Muscle layer of duodenum (tissue), 2 donors: ENCODE measurements at regions not wholly inside any gene's neighbourhood (a gene's known extent, or its start where the extent isn't known, plus 50 kb on each side); places are given as distances from the start of the nearest gene placed in this dataset.

Experiments
- H3K27ac ChIP-seq: one replicate; pipeline ENCODE4 v1.7.0; 2013; ENCODE audit warnings: mild to moderate bottlenecking, low read length
- H3K27me3 ChIP-seq: one replicate; pipeline ENCODE4 v1.7.0; 2013; ENCODE audit warnings: low read depth, mild to moderate bottlenecking, control low read depth, low read length
- H3K36me3 ChIP-seq, 2 donors: one replicate each; pipeline ENCODE4 v1.7.0; 2013; ENCODE audit warnings: low read length in 2 of 2, control low read depth in 1 of 2, mild to moderate bottlenecking in 1 of 2; ENCODE audit not compliant: insufficient read depth in 2 of 2, control insufficient read depth in 1 of 2
- H3K4me1 ChIP-seq, 2 donors: one replicate each; pipeline ENCODE4 v1.7.0; 2013; ENCODE audit warnings: low read length in 2 of 2, mild to moderate bottlenecking in 2 of 2, control low read depth in 1 of 2, moderate library complexity in 1 of 2; ENCODE audit not compliant: insufficient read depth in 2 of 2, control insufficient read depth in 1 of 2
- H3K4me3 ChIP-seq, 2 donors: one replicate each; pipeline ENCODE4 v1.7.0; 2013; ENCODE audit warnings: low read length in 2 of 2, low read depth in 1 of 2, mild to moderate bottlenecking in 1 of 2
- H3K9me3 ChIP-seq, 2 donors: one replicate each; pipeline ENCODE4 v1.7.0; 2013; ENCODE audit warnings: low read length in 2 of 2, control low read depth in 1 of 2, mild to moderate bottlenecking in 1 of 2; ENCODE audit not compliant: control insufficient read depth in 1 of 2
- donor health status: healthy.

DNA sequence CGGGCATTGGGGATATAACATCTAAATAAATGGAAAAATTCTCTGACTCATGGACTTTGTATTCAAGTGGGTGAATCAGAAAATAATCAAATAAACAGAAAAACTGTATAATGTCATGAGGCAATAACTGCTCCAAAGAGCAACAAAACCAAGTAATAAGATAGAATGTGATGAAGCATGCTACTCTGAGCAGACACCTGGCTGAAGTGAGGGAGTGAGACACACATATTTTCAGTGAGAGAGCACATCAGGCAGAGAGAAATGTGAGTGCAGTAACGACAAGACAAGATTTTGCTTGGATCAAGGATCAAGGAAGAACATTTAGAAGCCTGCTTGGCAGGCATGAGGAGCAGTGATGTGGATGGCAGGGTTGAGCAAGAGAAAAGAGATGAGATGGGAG, 75.8 kb upstream of the CCDC91 start:
- H3K36me3 ChIP-seq: no peaks in the 10 kb centered on the region
- no peaks in the 10 kb centered on the region for H3K27me3 ChIP-seq
- no peak overlapping the region for H3K27ac ChIP-seq
- no peaks in the 10 kb centered on the region for H3K4me1 ChIP-seq
- peaks cover 0 to 3% of the 10 kb centered on the region in 2 donors for H3K9me3 ChIP-seq
- no peak overlapping the region for H3K4me3 ChIP-seq

DNA sequence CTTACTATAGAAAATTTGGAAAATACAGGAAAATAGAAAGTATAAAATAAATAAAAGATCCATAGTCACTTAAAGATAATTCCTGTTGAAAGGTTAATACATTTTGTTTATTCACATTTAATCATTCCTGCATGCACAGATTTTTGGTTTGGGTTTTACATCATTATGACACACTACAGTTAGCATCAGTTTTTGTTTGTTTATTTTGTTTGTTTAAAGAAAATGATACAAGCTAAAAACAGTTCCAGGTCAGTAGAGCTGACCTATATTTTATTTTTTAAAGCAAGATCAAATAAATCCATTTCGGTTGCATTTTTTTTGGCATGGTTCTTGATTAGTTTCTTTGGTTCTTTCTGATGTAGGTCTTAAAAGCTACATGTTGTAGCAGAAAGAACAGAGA, 68.8 kb upstream of the CCDC91 start:
- Histone ChIP-seq H3K27ac (no peak overlapping the region), H3K27me3 (no peaks in the 10 kb centered on the region), H3K4me3 (no peak overlapping the region), H3K4me1 (no peaks in the 10 kb centered on the region), H3K9me3 (no peaks in the 10 kb centered on the region), H3K36me3 (no peaks in the 10 kb centered on the region)

DNA sequence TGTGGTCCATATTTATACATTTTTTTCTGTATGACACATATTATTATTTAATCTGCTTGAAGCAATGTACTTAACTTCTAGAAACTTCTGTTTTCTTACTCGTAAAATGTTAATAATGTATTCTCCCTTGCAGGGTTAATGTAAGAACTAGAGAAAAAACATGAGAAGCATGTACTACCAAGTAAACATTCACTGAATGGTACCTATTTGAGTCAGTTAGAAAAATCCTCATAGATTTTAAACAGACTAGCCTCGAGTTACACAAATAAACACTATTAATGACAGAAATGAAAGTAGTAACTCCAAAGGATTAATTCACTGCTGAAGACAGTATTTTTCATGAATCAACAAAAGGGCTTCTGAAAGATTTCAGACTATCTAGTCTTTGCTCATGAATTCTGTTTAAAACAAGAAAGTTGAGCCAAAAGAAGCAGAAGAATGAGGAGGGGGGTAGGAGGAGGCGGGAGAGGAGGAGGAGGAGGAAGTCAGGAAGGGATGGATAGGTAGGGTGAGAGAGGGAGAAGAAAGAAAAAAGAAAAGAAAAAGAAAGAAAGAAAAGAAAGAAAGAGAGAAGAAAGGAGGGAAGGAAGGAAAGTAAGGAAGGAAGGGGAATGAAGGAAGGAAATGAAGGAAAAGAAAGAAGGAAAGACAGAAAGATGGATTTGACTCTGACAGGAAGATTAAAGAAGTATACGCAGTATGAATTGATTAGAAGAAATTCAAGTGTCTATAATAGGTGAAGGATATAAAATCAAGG, 68.2 kb upstream of the CCDC91 start:
- Histone ChIP-seq H3K27me3 (no peaks in the 10 kb centered on the region), H3K4me3 (no peak overlapping the region), H3K27ac (no peak overlapping the region), H3K4me1 (no peaks in the 10 kb centered on the region), H3K36me3 (no peaks in the 10 kb centered on the region), H3K9me3 (no peaks in the 10 kb centered on the region)

DNA sequence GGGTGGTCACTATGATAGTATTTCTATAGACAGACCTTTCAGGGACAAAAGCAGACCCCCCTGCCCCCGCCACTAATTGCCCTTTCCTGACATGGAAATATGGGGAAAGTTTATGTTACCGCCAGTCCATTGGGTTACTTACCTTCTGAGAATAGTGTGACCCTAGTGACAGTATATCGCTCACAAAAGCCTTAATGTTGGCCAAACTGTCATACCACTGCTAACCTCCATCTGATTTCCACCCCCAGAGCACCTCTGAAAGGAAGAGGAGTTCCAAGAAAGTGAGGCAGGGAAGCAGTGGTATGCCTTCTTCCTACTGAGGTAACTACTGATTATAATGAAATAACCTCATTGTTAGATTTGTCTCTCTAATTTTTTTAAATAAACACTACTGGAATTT, 67.5 kb upstream of the CCDC91 start:
- no peaks in the 10 kb centered on the region for H3K27me3 ChIP-seq
- H3K4me3 ChIP-seq: no peak overlapping the region
- H3K27ac ChIP-seq: no peak overlapping the region
- no peaks in the 10 kb centered on the region for H3K9me3 ChIP-seq
- H3K4me1 ChIP-seq: no peaks in the 10 kb centered on the region
- H3K36me3 ChIP-seq: no peaks in the 10 kb centered on the region

DNA sequence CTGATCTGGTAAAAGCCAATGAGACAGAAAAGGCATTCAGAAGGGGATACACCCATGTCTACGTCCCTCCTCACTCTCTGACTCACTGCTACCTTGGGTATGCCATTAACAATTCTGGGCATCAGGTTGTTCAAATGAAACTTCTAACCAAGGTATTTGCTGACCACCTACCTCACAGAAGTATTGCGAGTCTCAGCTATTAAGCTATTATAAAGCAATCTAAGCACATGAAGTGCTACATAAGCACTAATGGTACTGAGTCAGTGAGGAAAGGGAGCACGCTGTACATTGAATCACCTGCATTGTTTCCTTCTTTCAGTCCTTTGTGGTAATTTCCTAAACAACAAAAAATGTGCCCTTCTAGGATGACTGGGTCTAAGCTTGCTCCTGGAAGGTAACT, 62.8 kb upstream of the CCDC91 start:
- no peak overlapping the region for H3K4me3 ChIP-seq
- no peaks in the 10 kb centered on the region for H3K4me1 ChIP-seq
- no peak overlapping the region for H3K27ac ChIP-seq
- no peaks in the 10 kb centered on the region for H3K9me3 ChIP-seq
- H3K27me3 ChIP-seq: no peaks in the 10 kb centered on the region
- H3K36me3 ChIP-seq: no peaks in the 10 kb centered on the region

DNA sequence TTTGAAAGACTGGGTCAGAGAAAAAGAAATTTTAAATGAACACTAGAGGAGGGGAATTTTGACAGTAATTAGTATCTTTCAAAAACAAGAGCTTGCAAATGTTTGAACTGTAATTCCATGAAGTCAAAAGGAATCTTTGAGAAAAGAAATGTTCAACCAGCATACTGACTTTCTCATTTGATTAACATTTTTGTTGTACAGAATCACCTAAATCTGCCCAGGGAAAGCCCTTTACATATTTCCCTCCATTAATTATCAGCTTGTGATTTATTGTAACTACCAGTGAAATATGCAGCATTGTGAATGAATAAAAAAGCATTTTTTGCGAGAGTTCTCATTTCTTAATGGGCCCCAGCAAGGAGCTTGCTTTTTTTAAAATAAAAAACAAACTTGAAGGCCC, 61.2 kb upstream of the CCDC91 start:
- H3K4me1 ChIP-seq: no peaks in the 10 kb centered on the region
- H3K27ac ChIP-seq: no peak overlapping the region
- H3K27me3 ChIP-seq: no peaks in the 10 kb centered on the region
- H3K9me3 ChIP-seq: no peaks in the 10 kb centered on the region
- H3K4me3 ChIP-seq: no peak overlapping the region
- H3K36me3 ChIP-seq: no peaks in the 10 kb centered on the region

DNA sequence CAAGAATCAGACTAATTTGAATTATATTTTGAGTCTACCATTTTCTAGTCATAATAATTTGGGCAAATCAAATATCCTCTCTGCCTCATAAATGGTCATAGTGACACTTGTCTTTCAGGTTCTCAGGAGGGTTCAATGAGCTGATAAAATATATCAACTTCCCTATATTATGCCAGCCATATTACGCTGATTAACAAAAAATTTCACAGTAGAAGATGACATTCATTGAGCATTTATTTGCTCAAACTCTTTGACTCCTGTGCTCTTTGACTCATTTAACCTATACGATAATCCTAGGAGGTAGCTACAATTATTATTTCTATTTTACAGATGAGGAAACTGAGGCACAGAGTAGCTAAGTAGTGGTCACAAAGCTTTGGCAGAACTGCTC, 60.0 kb upstream of the CCDC91 start:
- no peak overlapping the region for H3K27ac ChIP-seq
- no peaks in the 10 kb centered on the region for H3K9me3 ChIP-seq
- H3K4me1 ChIP-seq: no peaks in the 10 kb centered on the region
- no peaks in the 10 kb centered on the region for H3K36me3 ChIP-seq
- H3K27me3 ChIP-seq: no peaks in the 10 kb centered on the region
- no peak overlapping the region for H3K4me3 ChIP-seq

DNA sequence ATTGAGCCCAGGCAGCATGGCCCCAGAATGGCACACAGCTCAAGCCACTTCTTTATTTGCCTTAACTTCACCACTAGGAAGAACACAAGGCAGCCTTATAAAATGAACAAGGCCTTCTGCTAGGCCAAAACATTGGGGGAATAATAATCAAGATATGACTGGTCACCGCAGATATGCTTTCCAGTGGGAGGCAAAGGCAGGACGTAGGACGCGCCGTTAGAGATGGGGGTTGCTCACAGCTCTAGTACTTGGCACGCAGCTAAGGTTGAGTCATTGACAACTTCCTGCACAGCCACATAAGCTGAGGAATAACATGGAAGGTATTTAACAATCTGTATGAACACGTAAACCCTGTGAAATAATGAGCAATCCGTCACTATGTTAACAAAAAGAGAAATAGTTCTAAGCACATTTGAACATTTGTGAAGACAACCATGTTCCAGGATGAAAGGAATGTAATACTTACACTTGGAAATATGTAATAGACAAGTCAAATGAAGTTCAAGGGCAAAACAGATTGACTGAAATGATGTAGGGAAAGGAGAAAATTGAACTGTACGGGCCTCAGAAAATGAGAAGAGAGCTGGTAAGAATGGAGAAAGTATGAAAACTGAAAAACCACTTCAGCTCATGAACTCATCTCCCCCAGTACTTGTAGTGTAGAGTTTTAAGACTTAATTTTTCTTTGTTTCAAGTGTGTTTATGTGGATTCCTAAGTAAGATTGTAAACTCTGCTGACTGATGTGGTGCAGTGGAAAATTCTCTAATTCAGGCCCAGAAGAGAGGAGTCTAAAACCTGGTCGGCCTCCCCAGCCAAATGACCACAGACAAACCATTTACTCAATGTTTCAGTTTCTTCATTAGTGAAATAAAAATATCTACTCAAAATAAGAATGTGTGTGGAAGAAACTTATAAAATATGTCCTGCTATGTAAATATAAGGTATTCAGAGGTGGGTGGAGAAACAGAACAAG, 59.3 kb upstream of the CCDC91 start:
- no peaks in the 10 kb centered on the region for H3K27me3 ChIP-seq
- no peaks in the 10 kb centered on the region for H3K36me3 ChIP-seq
- no peaks in the 10 kb centered on the region for H3K4me1 ChIP-seq
- H3K9me3 ChIP-seq: no peaks in the 10 kb centered on the region
- peak overlapping the region; percentile 42 for H3K27ac ChIP-seq
- H3K4me3 ChIP-seq: no peak overlapping the region

DNA sequence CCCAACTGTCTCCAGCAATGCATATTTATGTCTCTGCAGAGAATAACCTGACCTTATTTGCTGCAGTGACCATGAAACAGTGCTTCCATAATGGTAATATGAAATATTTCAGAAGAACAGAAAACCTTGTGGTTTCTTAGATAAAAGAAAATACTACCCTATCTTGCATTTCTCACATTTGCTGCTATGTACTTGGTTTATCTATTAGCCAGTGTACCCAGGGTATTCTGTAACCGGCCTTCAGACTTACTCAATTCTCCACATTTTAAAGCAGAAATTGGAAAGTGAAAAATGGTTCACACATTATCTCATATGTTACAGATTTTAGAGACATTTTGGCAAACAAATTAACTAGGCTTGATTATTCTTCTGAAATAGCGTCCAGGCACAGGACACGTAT, 57.9 kb upstream of the CCDC91 start:
- H3K27ac ChIP-seq: no peak overlapping the region

DNA sequence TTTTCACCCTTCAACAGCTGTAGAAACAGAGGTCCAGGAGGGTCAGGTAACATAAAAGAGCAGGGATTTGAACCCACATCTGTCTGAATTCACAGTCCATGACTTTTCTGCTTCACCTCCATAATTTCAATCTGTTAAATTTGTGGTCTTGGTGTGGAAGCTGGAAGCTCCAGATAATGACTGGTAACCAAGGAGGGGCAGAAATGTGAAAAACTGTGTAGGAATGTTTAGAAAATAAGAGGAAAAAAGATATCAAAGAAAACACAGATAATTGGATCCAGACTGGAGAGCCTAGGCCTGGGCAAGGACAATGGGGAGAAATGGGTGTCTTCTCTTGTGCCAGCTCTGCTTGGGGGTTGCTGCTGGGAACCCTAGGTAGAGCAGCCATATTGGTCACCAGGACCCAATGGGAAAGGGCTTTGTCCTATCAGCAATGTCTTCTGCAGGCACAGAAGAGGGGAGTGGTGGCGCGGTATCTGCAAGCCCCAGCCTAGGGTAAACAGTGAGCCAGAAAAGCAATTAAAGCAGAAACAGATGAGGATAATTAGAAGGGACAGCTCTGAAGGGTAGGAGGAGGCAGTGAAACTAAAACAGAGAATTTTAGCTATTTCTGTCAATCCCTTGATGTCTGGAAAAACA, 54.3 kb upstream of the CCDC91 start:
- no peaks in the 10 kb centered on the region for H3K4me1 ChIP-seq
- no peak overlapping the region for H3K27ac ChIP-seq
- no peaks in the 10 kb centered on the region for H3K9me3 ChIP-seq
- H3K36me3 ChIP-seq: no peaks in the 10 kb centered on the region
- no peaks in the 10 kb centered on the region for H3K27me3 ChIP-seq
- no peak overlapping the region for H3K4me3 ChIP-seq

More for the DNA sequence above, 57.9 kb upstream of the CCDC91 start:
- H3K36me3 ChIP-seq: no peaks in the 10 kb centered on the region
- no peaks in the 10 kb centered on the region for H3K9me3 ChIP-seq
- no peak overlapping the region for H3K4me3 ChIP-seq
- H3K27me3 ChIP-seq: no peaks in the 10 kb centered on the region
- no peaks in the 10 kb centered on the region for H3K4me1 ChIP-seq

DNA sequence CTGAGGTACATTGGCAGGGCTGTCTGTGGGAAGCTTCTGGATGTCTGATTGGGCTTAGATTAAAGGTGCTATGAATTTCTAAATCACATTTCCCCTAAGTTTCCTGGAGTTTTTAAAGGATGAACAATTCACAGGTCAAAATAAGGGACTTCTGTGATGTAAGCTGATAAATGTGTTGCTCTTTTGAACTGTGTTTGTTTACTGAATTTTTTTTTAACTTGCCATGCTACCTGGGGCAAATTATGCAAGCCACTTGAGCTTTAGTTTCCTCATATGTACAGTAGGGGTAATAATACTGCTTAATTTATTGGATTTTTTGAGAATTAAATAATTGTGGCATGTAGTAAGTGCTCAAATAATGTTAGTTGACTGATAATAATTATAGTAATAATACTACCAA, 52.8 kb upstream of the CCDC91 start:
- Histone ChIP-seq H3K9me3 (no peaks in the 10 kb centered on the region), H3K4me1 (no peaks in the 10 kb centered on the region), H3K27ac (no peak overlapping the region), H3K36me3 (no peaks in the 10 kb centered on the region), H3K27me3 (no peaks in the 10 kb centered on the region), H3K4me3 (no peak overlapping the region)
